ENCODE measurements at regions not wholly inside any gene's neighbourhood (a gene's known extent, or its start where the extent isn't known, plus 50 kb on each side); places are given as distances from the start of the nearest gene placed in this dataset.

DNA sequence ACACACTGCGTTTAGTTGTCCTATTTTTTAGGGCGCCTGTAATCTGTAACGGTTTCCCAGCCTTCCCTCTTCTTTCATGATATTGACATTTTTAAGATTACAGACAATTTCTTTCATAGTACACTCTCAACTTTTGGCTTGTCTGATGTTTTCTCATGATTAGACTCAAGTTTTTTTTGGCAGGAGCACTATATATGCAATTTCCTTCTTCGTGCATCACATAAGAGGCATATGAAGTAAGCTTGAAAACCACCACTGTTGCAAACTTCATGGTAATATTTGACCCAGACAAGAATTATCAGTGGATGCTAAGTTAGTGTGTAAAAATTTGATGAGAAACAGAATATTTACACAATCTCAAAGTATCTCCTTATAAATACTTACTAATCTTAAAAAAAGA, 119.2 kb upstream of the CMC1 start:
- TF ChIP-seq, protein P1, sequence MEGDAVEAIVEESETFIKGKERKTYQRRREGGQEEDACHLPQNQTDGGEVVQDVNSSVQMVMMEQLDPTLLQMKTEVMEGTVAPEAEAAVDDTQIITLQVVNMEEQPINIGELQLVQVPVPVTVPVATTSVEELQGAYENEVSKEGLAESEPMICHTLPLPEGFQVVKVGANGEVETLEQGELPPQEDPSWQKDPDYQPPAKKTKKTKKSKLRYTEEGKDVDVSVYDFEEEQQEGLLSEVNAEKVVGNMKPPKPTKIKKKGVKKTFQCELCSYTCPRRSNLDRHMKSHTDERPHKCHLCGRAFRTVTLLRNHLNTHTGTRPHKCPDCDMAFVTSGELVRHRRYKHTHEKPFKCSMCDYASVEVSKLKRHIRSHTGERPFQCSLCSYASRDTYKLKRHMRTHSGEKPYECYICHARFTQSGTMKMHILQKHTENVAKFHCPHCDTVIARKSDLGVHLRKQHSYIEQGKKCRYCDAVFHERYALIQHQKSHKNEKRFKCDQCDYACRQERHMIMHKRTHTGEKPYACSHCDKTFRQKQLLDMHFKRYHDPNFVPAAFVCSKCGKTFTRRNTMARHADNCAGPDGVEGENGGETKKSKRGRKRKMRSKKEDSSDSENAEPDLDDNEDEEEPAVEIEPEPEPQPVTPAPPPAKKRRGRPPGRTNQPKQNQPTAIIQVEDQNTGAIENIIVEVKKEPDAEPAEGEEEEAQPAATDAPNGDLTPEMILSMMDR (conservative IDR thresholded peaks at IDR 0.05): no peak
- TF ChIP-seq EZH2 (IDR thresholded peaks at IDR 0.05; ENCODE audit: low read depth): no peak
